ENCODE measurements at regions not wholly inside any gene's neighbourhood (a gene's known extent, or its start where the extent isn't known, plus 50 kb on each side); places are given as distances from the start of the nearest gene placed in this dataset.

GRCh38 chr1:226475142-226475511 is 67.2 kb upstream of the PARP1 start:
- TF ChIP-seq POLR2A (IDR thresholded peaks at IDR 0.05; ENCODE audit: low read depth, low read length) (no peak), POLR2AphosphoS5 (IDR thresholded peaks at IDR 0.05; ENCODE audit: low read depth, low read length) (no peak)

Measured in GM12892 (cell line).